ENCODE measurements at regions not wholly inside any gene's neighbourhood (a gene's known extent, or its start where the extent isn't known, plus 50 kb on each side); places are given as distances from the start of the nearest gene placed in this dataset.

GRCh38 chr5:39517800-39518199, 93.0 kb upstream of the DAB2 start:
- no peak overlapping the region for H3K27ac ChIP-seq (ENCODE audit: low read depth in 2 of 2, low read length in 2 of 2)
- intact Hi-C loops (cut with DNase I) = no loop called here
- peaks cover 0 to 7% (median 0%) of the 10 kb centered on the region in 3 donors for H3K4me1 ChIP-seq (ENCODE audit: control insufficient read depth in 2 of 3, insufficient read depth in 2 of 3, low read depth in 1 of 3, low read length in 3 of 3)
- DNase-seq = no peak
- no peak overlapping the region for H3K4me3 ChIP-seq (ENCODE audit: low read length in 3 of 3)
- H3K36me3 ChIP-seq (ENCODE audit: control insufficient read depth in 2 of 3, insufficient read depth in 3 of 3, low read length in 3 of 3) = no peaks in the 10 kb centered on the region
- no peak for TF ChIP-seq CTCF (IDR thresholded peaks at IDR 0.05; ENCODE audit: borderline replicate concordance, extremely low read depth, insufficient read depth)
- peak; percentile 44 for FAIRE-seq
- H3K9me3 ChIP-seq (ENCODE audit: control insufficient read depth in 2 of 3, insufficient read depth in 1 of 3, low read length in 3 of 3) = no peaks in the 10 kb centered on the region
- H3K27me3 ChIP-seq (ENCODE audit: control insufficient read depth, insufficient read depth, low read length) = no peaks in the 10 kb centered on the region
- no peak overlapping the region for H3K9ac ChIP-seq (ENCODE audit: low read length in 3 of 3)

- H3K4me1 ChIP-seq (ENCODE audit: control insufficient read depth in 2 of 3, insufficient read depth in 2 of 3, low read depth in 1 of 3, low read length in 3 of 3) = peaks cover 0 to 7% (median 0%) of the 10 kb centered on the region in 3 donors
- no peaks in the 10 kb centered on the region for H3K36me3 ChIP-seq (ENCODE audit: control insufficient read depth in 2 of 3, insufficient read depth in 3 of 3, low read length in 3 of 3)
- TF ChIP-seq CTCF (IDR thresholded peaks at IDR 0.05; ENCODE audit: borderline replicate concordance, extremely low read depth, insufficient read depth) = no peak
- no peaks in the 10 kb centered on the region for H3K27me3 ChIP-seq (ENCODE audit: control insufficient read depth, insufficient read depth, low read length)
- FAIRE-seq (no peak), DNase-seq (no peak)
- no peaks in the 10 kb centered on the region for H3K9me3 ChIP-seq (ENCODE audit: control insufficient read depth in 2 of 3, insufficient read depth in 1 of 3, low read length in 3 of 3)
- no peak overlapping the region for H3K27ac ChIP-seq (ENCODE audit: low read depth in 2 of 2, low read length in 2 of 2)
- intact Hi-C loops (cut with DNase I) = no loop called here
- no peak overlapping the region for H3K9ac ChIP-seq (ENCODE audit: low read length in 3 of 3)
- H3K4me3 ChIP-seq (ENCODE audit: low read length in 3 of 3) = no peak overlapping the region
These were observed 91.1 kb upstream of the DAB2 start for GRCh38 chr5:39515881-39516280.

- no peak overlapping the region for H3K27ac ChIP-seq (ENCODE audit: low read depth in 2 of 2, low read length in 2 of 2)
- no peaks in the 10 kb centered on the region for H3K4me1 ChIP-seq (ENCODE audit: control insufficient read depth in 2 of 3, insufficient read depth in 2 of 3, low read depth in 1 of 3, low read length in 3 of 3)
- H3K4me3 ChIP-seq (ENCODE audit: low read length in 3 of 3) = no peak overlapping the region
- H3K9me3 ChIP-seq (ENCODE audit: control insufficient read depth in 2 of 3, insufficient read depth in 1 of 3, low read length in 3 of 3) = no peaks in the 10 kb centered on the region
- TF ChIP-seq CTCF (IDR thresholded peaks at IDR 0.05; ENCODE audit: borderline replicate concordance, extremely low read depth, insufficient read depth) = no peak
- no peaks in the 10 kb centered on the region for H3K36me3 ChIP-seq (ENCODE audit: control insufficient read depth in 2 of 3, insufficient read depth in 3 of 3, low read length in 3 of 3)
- no peak for FAIRE-seq
- no peaks in the 10 kb centered on the region for H3K27me3 ChIP-seq (ENCODE audit: control insufficient read depth, insufficient read depth, low read length)
- intact Hi-C loops (cut with DNase I) = no loop called here
- no peak overlapping the region for H3K9ac ChIP-seq (ENCODE audit: low read length in 3 of 3)
- DNase-seq = no peak
These were observed 88.5 kb upstream of the DAB2 start for GRCh38 chr5:39513236-39513635.

GRCh38 chr5:39506211-39506610, 81.4 kb upstream of the DAB2 start:
- Histone ChIP-seq H3K27ac (ENCODE audit: low read depth in 2 of 2, low read length in 2 of 2) (no peak overlapping the region), H3K4me3 (ENCODE audit: low read length in 3 of 3) (no peak overlapping the region), H3K27me3 (ENCODE audit: control insufficient read depth, insufficient read depth, low read length) (no peaks in the 10 kb centered on the region), H3K4me1 (ENCODE audit: control insufficient read depth in 2 of 3, insufficient read depth in 2 of 3, low read depth in 1 of 3, low read length in 3 of 3) (peaks cover 0 to 13% (median 8%) of the 10 kb centered on the region in 3 donors), H3K9ac (ENCODE audit: low read length in 3 of 3) (no peak overlapping the region), H3K36me3 (ENCODE audit: control insufficient read depth in 2 of 3, insufficient read depth in 3 of 3, low read length in 3 of 3) (no peaks in the 10 kb centered on the region), H3K9me3 (ENCODE audit: control insufficient read depth in 2 of 3, insufficient read depth in 1 of 3, low read length in 3 of 3) (no peaks in the 10 kb centered on the region)
- intact Hi-C loops (cut with DNase I) = no loop called here
- TF ChIP-seq CTCF (IDR thresholded peaks at IDR 0.05; ENCODE audit: borderline replicate concordance, extremely low read depth, insufficient read depth) = no peak
- FAIRE-seq = no peak
- DNase-seq = no peak
